ENCODE measurements at regions not wholly inside any gene's neighbourhood (a gene's known extent, or its start where the extent isn't known, plus 50 kb on each side); places are given as distances from the start of the nearest gene placed in this dataset.

DNA sequence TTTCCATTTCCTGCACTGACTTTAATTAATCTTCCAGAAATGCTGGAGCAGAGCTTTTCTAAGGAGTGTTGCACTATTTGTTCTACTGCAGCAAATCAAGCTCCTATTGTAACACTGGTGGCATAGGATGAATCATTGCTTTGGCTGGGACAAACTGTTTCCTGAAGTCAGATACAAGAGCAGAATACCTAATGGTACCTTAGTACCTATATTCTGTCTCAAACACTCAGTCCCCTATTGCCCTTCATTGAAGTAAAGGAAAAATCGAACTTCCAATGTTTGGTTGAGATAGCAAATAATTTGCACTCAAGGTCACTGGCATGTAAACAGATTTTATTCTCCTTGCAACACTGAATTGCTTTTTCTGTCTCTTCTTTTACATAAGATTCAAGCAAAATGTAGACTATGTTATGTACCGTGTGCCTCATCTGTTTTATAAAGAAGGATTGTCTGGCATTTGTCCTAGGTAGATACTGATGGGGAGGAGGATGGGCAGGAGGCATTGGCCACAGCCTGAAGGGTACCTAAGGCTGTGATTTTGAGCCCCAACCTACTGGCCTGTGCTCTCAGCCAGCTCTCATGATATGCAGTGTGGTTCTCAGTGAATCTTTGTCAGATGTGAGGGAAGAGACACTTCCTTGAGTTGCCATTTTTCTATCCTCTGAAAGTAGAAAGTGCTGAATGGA is 141.6 kb downstream of the AASDH start (continued):
- TF ChIP-seq, protein P1, sequence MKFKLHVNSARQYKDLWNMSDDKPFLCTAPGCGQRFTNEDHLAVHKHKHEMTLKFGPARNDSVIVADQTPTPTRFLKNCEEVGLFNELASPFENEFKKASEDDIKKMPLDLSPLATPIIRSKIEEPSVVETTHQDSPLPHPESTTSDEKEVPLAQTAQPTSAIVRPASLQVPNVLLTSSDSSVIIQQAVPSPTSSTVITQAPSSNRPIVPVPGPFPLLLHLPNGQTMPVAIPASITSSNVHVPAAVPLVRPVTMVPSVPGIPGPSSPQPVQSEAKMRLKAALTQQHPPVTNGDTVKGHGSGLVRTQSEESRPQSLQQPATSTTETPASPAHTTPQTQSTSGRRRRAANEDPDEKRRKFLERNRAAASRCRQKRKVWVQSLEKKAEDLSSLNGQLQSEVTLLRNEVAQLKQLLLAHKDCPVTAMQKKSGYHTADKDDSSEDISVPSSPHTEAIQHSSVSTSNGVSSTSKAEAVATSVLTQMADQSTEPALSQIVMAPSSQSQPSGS (CRISPR knock-in tag; IDR thresholded peaks at IDR 0.05): peak; percentile 25; the same call in 1 of the 2 replicates
- TF ChIP-seq XRCC5 (optimal IDR thresholded peaks at IDR 0.05; ENCODE audit: low read length) (no peak), RARA (CRISPR knock-in tag; IDR thresholded peaks at IDR 0.05) (peak; percentile 62; the same call in 1 of the 2 replicates), ISL2 (CRISPR knock-in tag; IDR thresholded peaks at IDR 0.05) (peak; percentile 58; the same call in 1 of the 2 replicates), SAP130 (CRISPR knock-in tag; IDR thresholded peaks at IDR 0.05; ENCODE audit: low read depth) (no peak), ZKSCAN8 (CRISPR knock-in tag; IDR thresholded peaks at IDR 0.05; ENCODE audit: borderline replicate concordance) (no peak), FOXJ3 (CRISPR knock-in tag; IDR thresholded peaks at IDR 0.05; ENCODE audit: borderline replicate concordance) (peak; percentile 30; the same call in 1 of the 2 replicates), ZNF460 (CRISPR knock-in tag; IDR thresholded peaks at IDR 0.05; ENCODE audit: borderline replicate concordance) (no peak), HHEX (CRISPR knock-in tag; IDR thresholded peaks at IDR 0.05) (no peak), MBD4 (IDR thresholded peaks at IDR 0.05; ENCODE audit: borderline replicate concordance, low read length) (peak; percentile 61; the same call in 1 of the 2 replicates), SOX13 (IDR thresholded peaks at IDR 0.05) (no peak), SOX13 (CRISPR knock-in tag; conservative IDR thresholded peaks at IDR 0.05 in 1 of 2, IDR thresholded peaks at IDR 0.05 in 1 of 2) (peak in 1 of 2 experiments; percentile 61; a peak in 1 of 4 replicates), AGO2 (optimal IDR thresholded peaks at IDR 0.05; ENCODE audit: low read depth, low read length) (no peak), GLI4 (CRISPR knock-in tag; IDR thresholded peaks at IDR 0.05; ENCODE audit: borderline replicate concordance) (no peak), U2AF2 (IDR thresholded peaks at IDR 0.05; ENCODE audit: low read depth, low read length) (no peak), ZNF205 (CRISPR knock-in tag; IDR thresholded peaks at IDR 0.05) (no peak), GATAD2A (CRISPR knock-in tag; IDR thresholded peaks at IDR 0.05) (peak; percentile 85), ZNF883 (CRISPR knock-in tag; IDR thresholded peaks at IDR 0.05; ENCODE audit: not compliant biosample characterization) (no peak), DNMT3B (CRISPR knock-in tag; conservative IDR thresholded peaks at IDR 0.05) (no peak), ZC3H13 (CRISPR knock-in tag; IDR thresholded peaks at IDR 0.05) (no peak), ZNF331 (CRISPR knock-in tag; IDR thresholded peaks at IDR 0.05) (peak; percentile 29; the same call in 1 of the 2 replicates), SOX6 (IDR thresholded peaks at IDR 0.05) (no peak), SOX6 (CRISPR knock-in tag; IDR thresholded peaks at IDR 0.05) (peak; percentile 75), NCOA2 (CRISPR knock-in tag; IDR thresholded peaks at IDR 0.05) (peak; percentile 70), AGO1 (IDR thresholded peaks at IDR 0.05; ENCODE audit: low read depth, low read length, poor library complexity, severe bottlenecking) (no peak)
- TF ChIP-seq, protein P2, sequence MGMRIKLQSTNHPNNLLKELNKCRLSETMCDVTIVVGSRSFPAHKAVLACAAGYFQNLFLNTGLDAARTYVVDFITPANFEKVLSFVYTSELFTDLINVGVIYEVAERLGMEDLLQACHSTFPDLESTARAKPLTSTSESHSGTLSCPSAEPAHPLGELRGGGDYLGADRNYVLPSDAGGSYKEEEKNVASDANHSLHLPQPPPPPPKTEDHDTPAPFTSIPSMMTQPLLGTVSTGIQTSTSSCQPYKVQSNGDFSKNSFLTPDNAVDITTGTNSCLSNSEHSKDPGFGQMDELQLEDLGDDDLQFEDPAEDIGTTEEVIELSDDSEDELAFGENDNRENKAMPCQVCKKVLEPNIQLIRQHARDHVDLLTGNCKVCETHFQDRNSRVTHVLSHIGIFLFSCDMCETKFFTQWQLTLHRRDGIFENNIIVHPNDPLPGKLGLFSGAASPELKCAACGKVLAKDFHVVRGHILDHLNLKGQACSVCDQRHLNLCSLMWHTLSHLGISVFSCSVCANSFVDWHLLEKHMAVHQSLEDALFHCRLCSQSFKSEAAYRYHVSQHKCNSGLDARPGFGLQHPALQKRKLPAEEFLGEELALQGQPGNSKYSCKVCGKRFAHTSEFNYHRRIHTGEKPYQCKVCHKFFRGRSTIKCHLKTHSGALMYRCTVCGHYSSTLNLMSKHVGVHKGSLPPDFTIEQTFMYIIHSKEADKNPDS (CRISPR knock-in tag; IDR thresholded peaks at IDR 0.05): peak; percentile 83; the same call in 1 of the 2 replicates
- TF ChIP-seq, protein P3, sequence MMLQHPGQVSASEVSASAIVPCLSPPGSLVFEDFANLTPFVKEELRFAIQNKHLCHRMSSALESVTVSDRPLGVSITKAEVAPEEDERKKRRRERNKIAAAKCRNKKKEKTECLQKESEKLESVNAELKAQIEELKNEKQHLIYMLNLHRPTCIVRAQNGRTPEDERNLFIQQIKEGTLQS (CRISPR knock-in tag; IDR thresholded peaks at IDR 0.05): no peak

Data from HepG2 (cell line).